ENCODE measurements at regions not wholly inside any gene's neighbourhood (a gene's known extent, or its start where the extent isn't known, plus 50 kb on each side); places are given as distances from the start of the nearest gene placed in this dataset.

- TF ChIP-seq RAD21 (conservative IDR thresholded peaks at IDR 0.05) (no peak), CTCF (IDR thresholded peaks at IDR 0.05; ENCODE audit: poor library complexity, severe bottlenecking) (no peak), REST (IDR thresholded peaks at IDR 0.05; ENCODE audit: borderline replicate concordance) (no peak), TAF1 (IDR thresholded peaks at IDR 0.05; ENCODE audit: low read depth) (no peak), SMC3 (conservative IDR thresholded peaks at IDR 0.05; ENCODE audit: poor library complexity) (no peak), EZH2 (IDR thresholded peaks at IDR 0.05; ENCODE audit: borderline replicate concordance, insufficient read depth, low read length, poor library complexity, severe bottlenecking) (no peak), MXI1 (conservative IDR thresholded peaks at IDR 0.05; ENCODE audit: poor library complexity, severe bottlenecking) (no peak), EP300 (conservative IDR thresholded peaks at IDR 0.05; ENCODE audit: poor library complexity, severe bottlenecking) (no peak), POLR2AphosphoS5 (IDR thresholded peaks at IDR 0.05) (no peak)
- no peak overlapping the region for H2AFZ ChIP-seq (ENCODE audit: low read depth, low read length)
- no peak overlapping the region for H3K27ac ChIP-seq (ENCODE audit: low read length)
Measured at GRCh38 chr1:29868944-29869343, 632.6 kb downstream of the PTPRU start.

GRCh38 chr1:29868096-29868495 lies 631.8 kb downstream of the PTPRU start:
- Histone ChIP-seq H3K36me3 (ENCODE audit: insufficient read depth, low read length) (no peaks in the 10 kb centered on the region), H2AFZ (ENCODE audit: low read depth, low read length) (no peak overlapping the region), H3K27ac (ENCODE audit: low read length) (no peak overlapping the region), H3K9me2 (ENCODE audit: insufficient read depth, low read length) (no peaks in the 10 kb centered on the region), H3K27me3 (ENCODE audit: insufficient read depth, low read depth, low read length) (no peaks in the 10 kb centered on the region), H3K9me3 (ENCODE audit: low read length) (no peaks in the 10 kb centered on the region), H3K9ac (ENCODE audit: low read length) (no peak overlapping the region), H3K79me2 (replicated peaks; ENCODE audit: insufficient read depth, low read length) (no peaks in the 10 kb centered on the region), H3K4me3 (ENCODE audit: low read length) (no peak overlapping the region), H3F3A (ENCODE audit: insufficient read depth, low read length, poor library complexity, severe bottlenecking) (no peaks in the 10 kb centered on the region), H4K20me1 (ENCODE audit: insufficient read depth) (no peaks in the 10 kb centered on the region), H3K4me2 (ENCODE audit: low read length) (no peak overlapping the region)
- TF ChIP-seq TAF1 (IDR thresholded peaks at IDR 0.05; ENCODE audit: low read depth) (no peak), REST (IDR thresholded peaks at IDR 0.05; ENCODE audit: borderline replicate concordance) (no peak), EP300 (conservative IDR thresholded peaks at IDR 0.05; ENCODE audit: poor library complexity, severe bottlenecking) (no peak), RAD21 (conservative IDR thresholded peaks at IDR 0.05) (no peak), MXI1 (conservative IDR thresholded peaks at IDR 0.05; ENCODE audit: poor library complexity, severe bottlenecking) (no peak), EZH2 (IDR thresholded peaks at IDR 0.05; ENCODE audit: borderline replicate concordance, insufficient read depth, low read length, poor library complexity, severe bottlenecking) (no peak), POLR2AphosphoS5 (IDR thresholded peaks at IDR 0.05) (no peak), CTCF (IDR thresholded peaks at IDR 0.05; ENCODE audit: poor library complexity, severe bottlenecking) (no peak), SMC3 (conservative IDR thresholded peaks at IDR 0.05; ENCODE audit: poor library complexity) (no peak)

More at GRCh38 chr1:29868944-29869343, 632.6 kb downstream of the PTPRU start:
- Histone ChIP-seq H3K9me2 (ENCODE audit: insufficient read depth, low read length) (no peaks in the 10 kb centered on the region), H3K27me3 (ENCODE audit: insufficient read depth, low read depth, low read length) (no peaks in the 10 kb centered on the region), H3F3A (ENCODE audit: insufficient read depth, low read length, poor library complexity, severe bottlenecking) (no peaks in the 10 kb centered on the region), H3K79me2 (replicated peaks; ENCODE audit: insufficient read depth, low read length) (no peaks in the 10 kb centered on the region), H4K20me1 (ENCODE audit: insufficient read depth) (no peaks in the 10 kb centered on the region), H3K9ac (ENCODE audit: low read length) (no peak overlapping the region), H3K4me3 (ENCODE audit: low read length) (no peak overlapping the region), H3K36me3 (ENCODE audit: insufficient read depth, low read length) (no peaks in the 10 kb centered on the region), H3K4me2 (ENCODE audit: low read length) (no peak overlapping the region), H3K9me3 (ENCODE audit: low read length) (no peaks in the 10 kb centered on the region)

Measured in neural cell (in vitro differentiated cells).